GM19025 (cell line): ENCODE measurements at regions not wholly inside any gene's neighbourhood (a gene's known extent, or its start where the extent isn't known, plus 50 kb on each side); places are given as distances from the start of the nearest gene placed in this dataset.

Experiments
- ATAC-seq: cut with Tn5 transposase; IDR thresholded peaks from one replicate; pipeline ENCODE4 v1.9.1; 2021; ENCODE audit warnings: mild to moderate bottlenecking, low read depth, moderate library complexity; ENCODE audit not compliant: unreplicated experiment

GRCh38 chr5:167999182-167999581 lies 292.3 kb upstream of the WWC1 start:
- ATAC-seq, result no peak

DNA sequence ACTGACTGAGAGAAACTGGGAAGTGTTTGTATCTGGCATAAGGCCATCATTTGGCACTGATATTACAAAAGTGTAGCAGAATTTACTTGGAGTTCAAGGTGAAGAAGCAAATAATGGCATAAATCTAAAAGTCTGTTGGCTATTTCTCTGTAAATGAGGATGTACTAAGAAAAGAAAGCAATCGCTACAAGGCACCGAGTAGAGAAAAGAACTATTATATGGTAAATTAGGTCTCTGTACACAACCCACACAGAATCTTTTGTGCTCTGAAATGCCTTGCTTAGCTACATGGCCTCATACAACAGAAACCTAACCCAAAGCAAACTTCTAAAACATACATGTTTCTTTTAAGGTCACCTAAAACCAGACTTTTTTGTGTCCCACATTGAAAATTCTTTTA lies 290.1 kb upstream of the WWC1 start:
- no peak for ATAC-seq

- ATAC-seq, result no peak
Observed at GRCh38 chr5:168002116-168002515, 289.3 kb upstream of the WWC1 start.

- ATAC-seq, result no peak
Observed at GRCh38 chr5:168005093-168005492, 286.4 kb upstream of the WWC1 start.

DNA sequence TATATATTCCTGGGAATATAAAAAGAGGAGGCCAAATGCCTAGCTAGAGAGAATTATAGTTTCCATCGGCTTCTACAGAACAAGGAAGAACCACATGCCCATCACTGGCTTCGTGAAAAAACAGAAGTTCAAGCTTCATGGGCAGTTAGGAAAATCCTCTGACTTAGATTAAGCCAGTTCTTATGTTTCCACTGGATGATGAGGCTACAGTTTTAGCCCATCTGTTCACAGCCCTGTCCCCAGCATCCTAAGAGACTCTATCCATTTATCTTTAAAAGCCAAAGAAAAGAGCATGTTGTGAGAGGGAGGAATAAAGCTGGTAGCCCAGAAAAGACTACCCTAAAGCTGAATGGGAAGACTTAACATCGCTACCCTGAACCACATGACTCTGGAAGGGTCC lies 285.5 kb upstream of the WWC1 start:
- no peak for ATAC-seq

DNA sequence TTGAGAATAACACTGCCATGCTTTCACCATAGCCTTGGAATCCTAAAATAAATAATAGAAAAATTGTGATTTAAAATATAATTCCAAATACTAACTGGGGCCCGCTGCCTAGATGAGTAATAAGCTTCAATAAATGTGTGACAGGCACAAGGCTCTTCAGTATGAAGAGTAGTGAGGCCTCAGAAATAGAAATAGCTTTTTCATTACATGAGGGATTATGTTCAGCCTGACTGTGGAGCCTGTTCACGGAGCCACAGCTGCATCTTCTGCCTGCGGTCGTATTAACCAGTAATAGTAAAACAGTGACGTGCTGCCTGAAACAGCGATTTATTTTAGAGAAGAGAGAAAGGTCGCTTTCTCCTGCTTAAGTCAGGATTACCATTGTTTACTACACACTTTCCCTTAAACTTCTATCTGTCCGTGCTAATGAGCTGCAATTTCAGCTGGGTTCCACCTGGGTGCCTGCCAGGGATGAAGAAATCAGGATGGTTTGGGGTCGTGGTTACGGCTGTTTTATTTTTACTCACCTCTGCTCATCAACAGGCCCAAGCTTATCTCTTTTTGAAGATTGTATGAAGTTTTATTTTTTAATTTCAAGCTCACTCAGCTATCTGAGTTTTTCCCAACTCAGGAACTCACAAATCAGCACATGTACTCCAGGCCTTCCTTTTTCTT lies 284.9 kb upstream of the WWC1 start:
- ATAC-seq, result no peak

DNA sequence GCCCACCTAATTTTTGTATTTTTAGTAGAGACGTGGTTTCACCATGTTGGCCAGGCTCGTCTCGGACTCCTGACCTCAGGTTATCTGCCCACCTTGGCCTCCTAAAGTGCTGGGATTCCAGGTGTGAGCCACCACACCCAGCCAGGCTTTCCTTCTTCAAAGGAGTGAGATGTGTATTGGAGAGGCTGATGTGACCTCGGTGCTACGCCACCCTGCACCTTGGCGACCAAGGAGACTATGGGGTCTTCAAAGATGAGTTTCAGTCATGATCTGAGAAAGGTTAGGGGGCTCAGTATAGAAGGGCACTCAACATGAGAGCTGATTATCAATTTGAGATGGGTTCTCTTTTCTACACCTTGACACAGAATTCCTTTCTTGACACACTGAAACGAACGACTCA lies 284.2 kb upstream of the WWC1 start:
- ATAC-seq, result no peak

DNA sequence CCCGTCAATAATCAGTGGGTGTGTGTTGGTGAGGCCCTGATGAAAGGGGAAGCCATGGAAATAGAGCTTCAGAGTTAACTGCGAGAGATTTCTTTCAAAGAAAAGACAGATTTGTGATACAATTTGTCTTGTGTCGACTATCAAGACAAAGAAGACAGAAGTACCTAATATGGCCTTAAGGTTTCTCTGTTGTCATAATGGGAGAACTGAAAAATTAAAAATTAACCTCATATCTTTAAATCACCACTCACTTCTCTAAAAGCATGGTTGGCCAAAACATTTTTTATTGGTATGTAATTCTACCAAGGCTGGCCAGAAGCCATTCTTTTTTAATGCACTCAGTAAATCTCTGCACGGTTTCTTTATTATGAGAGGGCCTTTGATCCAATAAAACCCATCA lies 282.9 kb upstream of the WWC1 start:
- ATAC-seq, result no peak

DNA sequence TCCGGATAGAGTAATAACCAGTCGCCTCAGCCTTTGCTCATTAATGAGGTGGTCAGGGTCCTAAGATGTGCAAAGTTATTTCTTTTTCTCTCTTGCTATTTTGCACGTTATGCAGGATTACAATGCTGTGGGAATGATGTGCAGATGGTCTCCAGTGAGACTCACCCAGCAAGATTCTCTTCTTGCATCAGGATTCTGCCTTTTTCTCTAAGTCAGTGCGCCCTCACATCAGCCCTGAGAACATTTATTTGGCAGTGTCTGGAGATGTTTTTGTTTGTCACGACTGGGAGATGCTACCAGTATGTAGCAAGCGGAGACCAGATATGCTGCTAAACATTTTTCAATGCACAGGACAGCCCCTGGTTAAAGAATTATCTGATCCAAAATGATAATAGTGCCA lies 280.3 kb upstream of the WWC1 start:
- no peak for ATAC-seq

DNA sequence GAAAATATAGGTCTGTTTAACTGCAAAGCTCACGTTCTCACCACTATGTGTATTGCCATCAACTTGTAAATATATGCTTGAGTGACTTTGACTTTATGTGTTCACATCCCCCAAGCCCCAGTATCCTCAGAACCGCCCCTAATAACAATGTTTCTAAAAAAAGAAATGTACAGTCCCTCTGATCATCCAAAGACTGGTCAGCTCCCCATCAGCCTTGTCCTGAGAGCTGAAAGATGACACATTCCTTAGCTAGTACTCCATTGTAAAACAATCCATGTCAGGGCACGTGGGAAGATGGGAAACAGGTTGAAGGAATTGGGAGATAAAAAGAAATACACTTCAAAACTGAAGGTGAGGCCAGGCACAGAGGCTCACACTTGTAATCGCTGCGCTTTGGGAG lies 279.4 kb upstream of the WWC1 start:
- no peak for ATAC-seq

DNA sequence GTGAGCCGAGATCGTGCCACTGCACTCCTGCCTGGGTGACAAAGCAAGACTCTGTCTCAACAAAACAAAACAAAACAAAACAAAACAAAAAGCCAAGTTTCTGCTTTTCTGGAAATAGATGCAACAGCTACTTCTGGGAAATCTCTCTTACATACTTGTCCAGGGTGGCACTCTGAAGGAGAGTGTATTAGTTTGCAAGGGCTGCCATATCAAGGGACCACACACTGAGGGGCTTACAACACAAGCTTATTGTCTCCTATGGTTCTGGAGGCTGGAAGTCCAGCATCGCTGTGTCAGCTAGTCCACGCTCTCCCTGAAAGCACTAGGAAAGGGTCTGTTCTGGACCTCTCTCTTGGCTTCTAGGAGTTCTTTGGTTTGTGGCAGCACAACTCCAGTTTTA lies 277.9 kb upstream of the WWC1 start:
- no peak for ATAC-seq

DNA sequence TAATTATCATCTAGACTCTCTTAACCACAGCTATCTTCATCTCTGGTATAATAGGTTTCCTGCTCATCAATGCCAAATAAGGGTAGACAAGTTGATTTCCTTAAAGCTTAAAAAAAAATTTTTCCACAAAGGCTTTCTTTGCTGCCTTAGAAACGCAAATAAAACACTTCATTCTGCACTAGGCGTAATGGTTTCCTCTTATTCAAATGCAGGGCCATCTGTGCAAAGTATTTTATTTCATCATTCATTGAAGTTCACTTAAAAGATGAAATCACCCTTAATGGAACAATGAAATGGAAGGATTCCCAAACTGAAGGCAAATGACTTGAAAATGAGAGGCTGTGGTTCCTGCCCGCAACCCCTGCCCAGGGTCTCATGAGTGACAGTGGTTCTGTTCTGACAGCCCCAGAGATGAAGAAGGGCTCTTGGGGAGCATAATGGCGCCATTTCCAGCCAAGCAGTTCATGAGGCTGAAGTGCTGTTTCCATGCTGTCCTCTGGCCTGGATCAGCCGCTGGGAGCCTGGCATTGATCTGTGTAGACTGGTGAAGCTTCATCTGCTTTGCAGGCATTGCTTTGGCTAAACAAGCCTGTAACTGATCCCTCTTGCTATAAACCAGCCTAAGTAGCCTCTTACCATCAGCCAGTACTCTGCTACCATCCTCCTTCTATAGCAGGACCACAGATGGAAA lies 276.9 kb upstream of the WWC1 start:
- no peak for ATAC-seq

- ATAC-seq, result no peak
Observed at GRCh38 chr5:168015506-168015905, 275.9 kb upstream of the WWC1 start.

DNA sequence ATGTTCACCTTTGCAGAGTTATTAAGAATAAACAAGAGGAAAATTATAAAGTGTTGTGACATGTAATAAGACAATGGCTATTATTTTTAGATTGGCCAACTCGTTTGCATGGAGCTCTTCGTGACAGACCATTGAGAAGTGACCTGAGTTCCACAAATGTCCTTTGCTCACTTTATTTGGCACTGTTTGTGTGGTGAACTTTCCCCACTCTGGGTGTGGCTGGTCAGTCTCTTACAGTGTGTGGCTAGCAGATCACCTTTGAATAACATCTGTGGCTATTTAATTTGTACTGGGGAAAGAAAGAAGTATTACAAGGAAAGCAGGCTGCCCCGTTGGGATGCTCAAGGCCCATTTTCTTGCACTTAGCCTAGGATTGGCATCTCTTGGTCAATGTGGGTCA lies 274.1 kb upstream of the WWC1 start:
- no peak for ATAC-seq

GRCh38 chr5:168019143-168019542 lies 272.3 kb upstream of the WWC1 start:
- no peak for ATAC-seq

DNA sequence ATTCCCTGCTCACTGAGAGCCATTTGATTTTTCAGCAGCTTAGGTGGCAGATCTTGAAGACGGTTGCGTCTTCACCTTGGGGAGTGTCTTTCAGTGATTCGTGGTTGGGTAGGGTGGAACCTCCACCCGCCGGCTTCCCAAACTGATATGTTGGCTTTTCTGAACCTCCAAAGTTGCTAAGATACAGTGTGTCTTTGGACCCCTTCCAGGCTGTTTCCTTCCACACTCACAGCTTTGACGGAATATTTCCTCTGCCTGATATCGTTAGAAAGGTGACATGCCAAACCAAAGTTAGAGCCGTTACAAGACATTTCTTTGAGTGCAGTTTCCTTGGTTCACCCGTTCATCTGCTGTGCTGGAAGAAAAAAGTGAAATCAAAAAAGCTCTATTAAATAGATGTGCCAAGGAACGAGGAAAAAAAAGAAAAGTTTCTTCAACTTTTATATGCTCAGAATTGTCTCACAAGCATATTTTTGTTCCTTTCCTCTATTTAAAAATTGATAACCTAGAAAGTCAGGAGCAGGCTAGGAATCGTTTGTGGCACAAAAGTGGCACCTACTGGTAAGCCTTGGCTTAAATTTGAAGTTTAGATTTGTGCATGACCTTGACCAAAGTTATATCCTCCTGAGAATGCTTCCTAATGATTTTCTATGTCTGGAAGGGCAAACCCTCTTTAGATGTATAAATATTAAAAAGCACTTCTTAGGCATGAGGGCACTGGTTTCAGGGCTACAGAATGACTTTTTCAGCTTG lies 270.7 kb upstream of the WWC1 start:
- no peak for ATAC-seq

DNA sequence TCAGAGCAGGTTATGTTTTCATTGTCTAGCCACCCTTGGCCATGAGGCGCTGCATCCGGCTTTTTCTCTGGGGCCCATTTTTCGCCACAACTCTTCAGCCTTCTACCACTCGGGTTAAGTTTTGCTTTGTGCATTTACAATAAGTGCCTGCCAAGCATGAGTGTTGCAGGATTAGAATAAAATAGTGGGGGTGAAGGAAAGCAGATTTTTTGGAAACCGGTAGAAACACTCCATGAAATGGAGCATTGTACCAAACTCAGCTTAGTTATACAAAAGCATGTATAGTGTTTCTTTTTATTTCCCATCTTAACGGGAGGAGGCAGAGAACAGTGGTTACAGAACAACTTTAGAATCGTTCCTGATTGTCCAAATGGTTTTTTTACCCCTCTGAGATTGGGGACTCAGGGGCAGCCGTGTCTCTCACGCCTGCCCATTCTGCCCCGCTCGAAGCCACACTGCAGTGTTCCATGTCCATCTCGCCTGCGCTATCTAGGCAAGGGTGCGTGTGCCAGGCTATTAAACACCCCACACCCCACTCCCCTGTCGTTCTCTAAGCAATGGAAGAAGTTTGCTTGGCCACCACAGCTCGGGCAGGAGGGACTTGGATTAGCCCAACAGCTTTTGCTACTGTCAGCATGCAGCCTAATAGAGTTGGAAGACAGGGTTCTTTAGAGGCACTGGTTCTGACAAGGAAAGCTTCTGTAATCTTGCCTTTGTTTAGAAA lies 268.8 kb upstream of the WWC1 start:
- ATAC-seq, result no peak

GRCh38 chr5:168023191-168023590 lies 268.3 kb upstream of the WWC1 start:
- no peak for ATAC-seq

DNA sequence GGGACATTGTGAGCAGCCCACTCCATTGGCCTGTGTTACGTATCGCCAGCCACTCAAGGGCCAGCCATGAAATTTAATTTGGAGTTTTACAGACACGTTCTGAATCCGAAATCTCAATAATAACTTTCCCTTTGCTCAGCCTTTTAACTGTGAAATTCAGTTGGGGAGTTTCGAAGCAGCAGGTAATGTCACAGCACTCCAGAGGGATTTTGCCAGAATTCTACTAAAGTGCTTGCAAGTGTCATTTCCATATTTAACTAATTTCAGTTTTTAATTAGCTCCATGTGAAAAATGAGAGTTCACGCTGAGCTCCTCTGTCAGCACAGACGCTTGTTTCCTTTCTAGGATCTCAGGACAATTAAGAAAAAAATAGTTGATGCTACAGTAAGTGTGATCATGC lies 267.1 kb upstream of the WWC1 start:
- ATAC-seq, result no peak

DNA sequence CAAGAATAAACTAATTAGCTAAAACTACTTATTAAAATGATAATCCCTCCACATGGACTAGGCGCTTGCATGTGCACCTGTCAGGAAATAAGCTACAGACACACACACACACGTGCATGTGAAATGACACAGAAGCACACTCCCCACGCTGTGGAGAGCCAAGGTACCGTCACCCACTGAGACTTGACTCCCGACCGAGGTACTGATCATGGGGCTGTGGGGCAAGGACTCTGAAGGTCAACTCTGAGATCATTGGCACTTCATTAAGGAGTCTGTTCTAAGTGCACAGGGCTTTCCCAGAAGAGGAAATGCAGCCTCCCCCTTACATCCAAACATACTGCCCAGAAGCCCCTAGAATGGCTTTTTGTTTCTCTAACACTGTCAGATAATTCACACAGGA lies 264.4 kb upstream of the WWC1 start:
- no peak for ATAC-seq

GRCh38 chr5:168030912-168031311 lies 260.5 kb upstream of the WWC1 start:
- ATAC-seq, result no peak
